ENCODE measurements at regions not wholly inside any gene's neighbourhood (a gene's known extent, or its start where the extent isn't known, plus 50 kb on each side); places are given as distances from the start of the nearest gene placed in this dataset.

GRCh38 chr15:66932634-66933024 lies 132.8 kb upstream of the SMAD3 start (continued):
- TF ChIP-seq CUX1 (CRISPR knock-in tag; IDR thresholded peaks at IDR 0.05) (no peak), ZNF398 (CRISPR knock-in tag; IDR thresholded peaks at IDR 0.05) (no peak), MAZ (CRISPR knock-in tag; conservative IDR thresholded peaks at IDR 0.05 in 1 of 2, IDR thresholded peaks at IDR 0.05 in 1 of 2) (no peak), NKRF (IDR thresholded peaks at IDR 0.05; ENCODE audit: borderline replicate concordance) (peak; percentile 35; the same call in 1 of the 2 replicates), IRF9 (tag; IDR thresholded peaks at IDR 0.05) (0 out of 2 replicates have a peak, but pooled peaks have one; percentile 12), FOXK1 (CRISPR knock-in tag; IDR thresholded peaks at IDR 0.05; ENCODE audit: borderline replicate concordance) (no peak), FOXJ2 (tag; IDR thresholded peaks at IDR 0.05) (no peak), NFXL1 (CRISPR knock-in tag; IDR thresholded peaks at IDR 0.05) (no peak), ZNF121 (CRISPR knock-in tag; conservative IDR thresholded peaks at IDR 0.05) (no peak), TCF3 (CRISPR knock-in tag; IDR thresholded peaks at IDR 0.05) (no peak), HDAC1 (IDR thresholded peaks at IDR 0.05) (0 out of 4 replicates have a peak, but pooled peaks of 1 of the 2 experiments have one; percentile 38), TEAD1 (CRISPR knock-in tag; IDR thresholded peaks at IDR 0.05) (no peak), BACH1 (tag; IDR thresholded peaks at IDR 0.05) (no peak), ZNF41 (CRISPR knock-in tag; conservative IDR thresholded peaks at IDR 0.05) (no peak), U2AF2 (optimal IDR thresholded peaks at IDR 0.05; ENCODE audit: low read depth, low read length) (no peak), SRF (CRISPR knock-in tag; IDR thresholded peaks at IDR 0.05) (no peak), MED1 (CRISPR knock-in tag; IDR thresholded peaks at IDR 0.05; ENCODE audit: borderline replicate concordance) (no peak), SMAD2 (IDR thresholded peaks at IDR 0.05; ENCODE audit: low read depth, low read length) (no peak)
